ENCODE measurements at regions not wholly inside any gene's neighbourhood (a gene's known extent, or its start where the extent isn't known, plus 50 kb on each side); places are given as distances from the start of the nearest gene placed in this dataset.

- 40 to 62% methylated on average over 13 to 15 of the region's 17 CpGs for WGBS, 2 donors (ENCODE audit: low coverage in 1 of 2)
- TF ChIP-seq POLR2AphosphoS5 (IDR thresholded peaks at IDR 0.05) (no peak), CTCF (IDR thresholded peaks at IDR 0.05) (no peak), POLR2A (IDR thresholded peaks at IDR 0.05) (no peak), EP300 (IDR thresholded peaks at IDR 0.05) (no peak)
- H3K4me3 ChIP-seq: no peak overlapping the region
These were observed 193.2 kb upstream of the GHITM start for GRCh38 chr10:83945982-83946718.

GRCh38 chr10:83952314-83952713 is 187.0 kb upstream of the GHITM start:
- no peak overlapping the region for H3K27ac ChIP-seq
- ATAC-seq: no peak
- no peaks in the 10 kb centered on the region for H3K4me1 ChIP-seq
- H3K36me3 ChIP-seq: no peaks in the 10 kb centered on the region
- H3K27me3 ChIP-seq: peaks cover 22% of the 10 kb centered on the region
- TF ChIP-seq CTCF (IDR thresholded peaks at IDR 0.05) (no peak), POLR2A (IDR thresholded peaks at IDR 0.05) (no peak)
- H3K4me3 ChIP-seq: no peak overlapping the region
- no peaks in the 10 kb centered on the region for H3K9me3 ChIP-seq
- 60 to 86% methylated on average over 1 of the region's 1 CpG for WGBS, 2 donors (ENCODE audit: low coverage in 1 of 2)

More at GRCh38 chr10:83945982-83946718, 193.2 kb upstream of the GHITM start:
- Histone ChIP-seq H3K4me1 (no peaks in the 10 kb centered on the region), H3K27me3 (peaks cover 24% of the 10 kb centered on the region), H3K9me3 (no peaks in the 10 kb centered on the region), H3K27ac (no peak overlapping the region), H3K36me3 (no peaks in the 10 kb centered on the region)
- ATAC-seq: no peak

- H3K27me3 ChIP-seq: peaks cover 20% of the 10 kb centered on the region
- no peak for ATAC-seq
- no peaks in the 10 kb centered on the region for H3K36me3 ChIP-seq
- no peak overlapping the region for H3K27ac ChIP-seq
- no peak overlapping the region for H3K4me3 ChIP-seq
- 60% methylated on average over 2 of the region's 2 CpGs; no CpG with 5 or more reads in 1 of the 2 donors for WGBS, 2 donors (ENCODE audit: low coverage in 1 of 2)
- no peaks in the 10 kb centered on the region for H3K9me3 ChIP-seq
- no peaks in the 10 kb centered on the region for H3K4me1 ChIP-seq
- TF ChIP-seq POLR2A (IDR thresholded peaks at IDR 0.05): no peak
- no peak for TF ChIP-seq CTCF (IDR thresholded peaks at IDR 0.05)
- no peak for TF ChIP-seq EP300 (IDR thresholded peaks at IDR 0.05)
- no peak for TF ChIP-seq POLR2AphosphoS5 (IDR thresholded peaks at IDR 0.05)
These were observed 185.7 kb upstream of the GHITM start for GRCh38 chr10:83953589-83953988.

- 44 to 60% methylated on average over 1 to 4 of the region's 4 CpGs for WGBS, 2 donors (ENCODE audit: low coverage in 1 of 2)
- Histone ChIP-seq H3K27ac (no peak overlapping the region), H3K4me1 (no peaks in the 10 kb centered on the region), H3K27me3 (peaks cover 20% of the 10 kb centered on the region), H3K36me3 (no peaks in the 10 kb centered on the region), H3K9me3 (no peaks in the 10 kb centered on the region), H3K4me3 (no peak overlapping the region)
- TF ChIP-seq POLR2A (IDR thresholded peaks at IDR 0.05): no peak
- TF ChIP-seq CTCF (IDR thresholded peaks at IDR 0.05): no peak
- no peak for TF ChIP-seq POLR2AphosphoS5 (IDR thresholded peaks at IDR 0.05)
- TF ChIP-seq EP300 (IDR thresholded peaks at IDR 0.05): no peak
- no peak for ATAC-seq
These were observed 185.0 kb upstream of the GHITM start for GRCh38 chr10:83954193-83954799.

GRCh38 chr10:83955406-83955805 is 183.9 kb upstream of the GHITM start:
- 79 to 85% methylated on average over 2 of the region's 2 CpGs for WGBS, 2 donors (ENCODE audit: low coverage in 1 of 2)
- H3K27me3 ChIP-seq: peaks cover 20% of the 10 kb centered on the region
- H3K9me3 ChIP-seq: no peaks in the 10 kb centered on the region
- no peak overlapping the region for H3K4me3 ChIP-seq
- H3K36me3 ChIP-seq: no peaks in the 10 kb centered on the region
- no peaks in the 10 kb centered on the region for H3K4me1 ChIP-seq
- no peak for ATAC-seq
- H3K27ac ChIP-seq: no peak overlapping the region
- no peak for TF ChIP-seq POLR2AphosphoS5 (IDR thresholded peaks at IDR 0.05)
- no peak for TF ChIP-seq CTCF (IDR thresholded peaks at IDR 0.05)
- TF ChIP-seq POLR2A (IDR thresholded peaks at IDR 0.05): no peak
- TF ChIP-seq EP300 (IDR thresholded peaks at IDR 0.05): no peak
